ENCODE measurements at regions not wholly inside any gene's neighbourhood (a gene's known extent, or its start where the extent isn't known, plus 50 kb on each side); places are given as distances from the start of the nearest gene placed in this dataset.

DNA sequence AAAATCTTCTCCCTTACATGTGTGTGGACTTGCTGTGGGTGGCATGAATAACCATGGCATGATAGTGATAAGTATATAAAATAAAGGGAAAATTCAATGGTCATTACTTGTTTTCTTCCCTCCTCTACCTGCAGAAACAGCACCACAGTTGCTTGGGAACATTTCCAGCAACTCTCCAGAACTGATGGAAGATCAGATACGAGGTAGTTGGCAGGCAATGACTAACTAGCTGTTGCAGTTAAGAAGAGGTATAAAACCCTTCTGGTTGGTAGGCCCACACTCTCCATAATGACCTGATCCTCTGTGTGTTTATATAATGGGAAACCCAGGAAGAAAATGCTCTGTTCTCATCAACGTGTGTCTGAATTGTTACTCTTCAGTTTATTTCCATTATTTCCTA lies 185.9 kb downstream of the SYK start:
- no peaks in the 10 kb centered on the region for H3K27me3 Mint-ChIP-seq (ENCODE audit: low read depth)
- no peak overlapping the region for H3K4me3 Mint-ChIP-seq (ENCODE audit: low read depth)
- H3K27ac Mint-ChIP-seq: no peak overlapping the region
- no peak for DNase-seq (ENCODE audit: low spot score)
- peaks cover 10% of the 10 kb centered on the region for H3K36me3 Mint-ChIP-seq (ENCODE audit: low read depth)
- H3K9me3 Mint-ChIP-seq: no peaks in the 10 kb centered on the region
- peaks cover 19% of the 10 kb centered on the region for H3K4me1 Mint-ChIP-seq (ENCODE audit: low read depth)
- intact Hi-C loops (cut with micrococcal nuclease): loop anchor here (10.0 kb wide), 1 partner anchor 267 kb away; no protein-coding TSS in a partner anchor

GRCh38 chr9:90988318-90988717 lies 186.7 kb downstream of the SYK start:
- no peaks in the 10 kb centered on the region for H3K27me3 Mint-ChIP-seq (ENCODE audit: low read depth)
- intact Hi-C loops (cut with micrococcal nuclease): loop anchor here (10.0 kb wide), 1 partner anchor 266 kb away; no protein-coding TSS in a partner anchor
- H3K36me3 Mint-ChIP-seq (ENCODE audit: low read depth): peaks cover 10% of the 10 kb centered on the region
- H3K9me3 Mint-ChIP-seq: no peaks in the 10 kb centered on the region
- H3K4me1 Mint-ChIP-seq (ENCODE audit: low read depth): peaks cover 17% of the 10 kb centered on the region
- no peak overlapping the region for H3K4me3 Mint-ChIP-seq (ENCODE audit: low read depth)
- DNase-seq (ENCODE audit: low spot score): no peak
- H3K27ac Mint-ChIP-seq: no peak overlapping the region

GRCh38 chr9:90991953-90992352 lies 190.3 kb downstream of the SYK start:
- no peak overlapping the region for H3K27ac Mint-ChIP-seq
- peaks cover 37% of the 10 kb centered on the region for H3K36me3 Mint-ChIP-seq (ENCODE audit: low read depth)
- H3K4me3 Mint-ChIP-seq (ENCODE audit: low read depth): no peak overlapping the region
- no peak for DNase-seq (ENCODE audit: low spot score)
- intact Hi-C loops (cut with micrococcal nuclease): no loop called here
- H3K4me1 Mint-ChIP-seq (ENCODE audit: low read depth): no peaks in the 10 kb centered on the region
- peaks cover 14% of the 10 kb centered on the region for H3K9me3 Mint-ChIP-seq
- H3K27me3 Mint-ChIP-seq (ENCODE audit: low read depth): no peaks in the 10 kb centered on the region

GRCh38 chr9:90995516-90995915 lies 193.9 kb downstream of the SYK start:
- Mint-ChIP-seq H3K4me3 (ENCODE audit: low read depth) (no peak overlapping the region), H3K9me3 (peaks cover 14% of the 10 kb centered on the region), H3K36me3 (ENCODE audit: low read depth) (peaks cover 41% of the 10 kb centered on the region), H3K4me1 (ENCODE audit: low read depth) (peaks cover 2% of the 10 kb centered on the region), H3K27ac (no peak overlapping the region), H3K27me3 (ENCODE audit: low read depth) (no peaks in the 10 kb centered on the region)
- intact Hi-C loops (cut with micrococcal nuclease): no loop called here
- DNase-seq (ENCODE audit: low spot score): no peak

- peaks cover 14% of the 10 kb centered on the region for H3K9me3 Mint-ChIP-seq
- no peak overlapping the region for H3K27ac Mint-ChIP-seq
Measured at GRCh38 chr9:90996154-90997065, 194.8 kb downstream of the SYK start.

DNA sequence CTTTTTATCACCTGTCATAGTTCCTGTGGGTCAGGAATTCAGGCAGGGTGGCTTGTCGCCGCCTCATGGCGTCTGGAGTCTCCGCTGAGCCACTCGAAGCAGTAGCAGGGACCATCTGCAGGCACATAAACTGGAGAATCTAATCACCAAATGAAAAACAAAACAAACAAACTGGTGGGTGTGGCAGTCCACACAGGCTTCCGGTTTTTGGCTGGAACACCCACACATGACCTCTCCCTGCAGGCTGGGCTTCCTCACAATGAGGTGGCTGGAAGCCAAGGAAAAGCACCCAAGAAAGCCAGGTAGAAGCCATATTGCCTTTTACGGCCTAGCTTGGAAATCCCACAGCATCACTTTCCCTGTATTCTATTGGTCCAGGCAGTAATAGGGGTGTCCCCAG lies 197.0 kb downstream of the SYK start:
- Mint-ChIP-seq H3K4me1 (ENCODE audit: low read depth) (peaks cover 11% of the 10 kb centered on the region), H3K27me3 (ENCODE audit: low read depth) (no peaks in the 10 kb centered on the region), H3K36me3 (ENCODE audit: low read depth) (peaks cover 44% of the 10 kb centered on the region), H3K9me3 (peaks cover 14% of the 10 kb centered on the region), H3K27ac (no peak overlapping the region), H3K4me3 (ENCODE audit: low read depth) (no peak overlapping the region)
- DNase-seq (ENCODE audit: low spot score): no peak
- intact Hi-C loops (cut with micrococcal nuclease): no loop called here

More at GRCh38 chr9:90996154-90997065, 194.8 kb downstream of the SYK start:
- H3K4me3 Mint-ChIP-seq (ENCODE audit: low read depth): no peak overlapping the region
- H3K36me3 Mint-ChIP-seq (ENCODE audit: low read depth): peaks cover 44% of the 10 kb centered on the region
- H3K27me3 Mint-ChIP-seq (ENCODE audit: low read depth): no peaks in the 10 kb centered on the region
- no peak for DNase-seq (ENCODE audit: low spot score)
- intact Hi-C loops (cut with micrococcal nuclease): no loop called here
- peaks cover 7% of the 10 kb centered on the region for H3K4me1 Mint-ChIP-seq (ENCODE audit: low read depth)

- no peak overlapping the region for H3K27ac Mint-ChIP-seq
- no peak for DNase-seq (ENCODE audit: low spot score)
- no peaks in the 10 kb centered on the region for H3K27me3 Mint-ChIP-seq (ENCODE audit: low read depth)
- intact Hi-C loops (cut with micrococcal nuclease): loop anchor here (10.0 kb wide), 1 partner anchor 405 kb away; no protein-coding TSS in a partner anchor
- H3K9me3 Mint-ChIP-seq: peaks cover 8% of the 10 kb centered on the region
- H3K36me3 Mint-ChIP-seq (ENCODE audit: low read depth): peaks cover 35% of the 10 kb centered on the region
- peaks cover 11% of the 10 kb centered on the region for H3K4me1 Mint-ChIP-seq (ENCODE audit: low read depth)
- no peak overlapping the region for H3K4me3 Mint-ChIP-seq (ENCODE audit: low read depth)
Measured at GRCh38 chr9:90999425-91000397, 198.1 kb downstream of the SYK start.

DNA sequence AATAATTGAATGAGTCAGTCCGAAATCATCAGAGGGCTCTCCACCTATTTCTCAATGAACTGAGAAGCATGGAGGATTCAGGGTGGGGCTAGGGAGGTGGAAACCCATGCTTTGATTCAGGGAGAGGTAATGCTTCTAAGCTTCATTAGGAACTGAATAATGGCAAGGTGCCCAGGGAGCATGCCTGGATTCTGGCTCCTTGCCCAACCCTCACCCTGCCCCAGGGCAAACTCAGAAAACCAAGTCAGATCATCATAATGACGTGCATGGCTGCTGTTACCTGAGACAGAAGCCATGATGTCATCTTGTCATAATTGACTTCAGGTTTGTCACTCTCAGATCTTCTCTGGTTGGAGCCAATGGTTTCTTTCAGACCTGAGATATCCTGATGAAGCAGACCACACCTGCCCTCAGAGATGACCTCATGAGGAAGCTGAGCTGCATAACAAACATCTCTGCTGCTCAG lies 199.6 kb downstream of the SYK start:
- intact Hi-C loops (cut with micrococcal nuclease): loop anchor here (10.0 kb wide), 1 partner anchor 406 kb away; no protein-coding TSS in a partner anchor
- Mint-ChIP-seq H3K4me1 (ENCODE audit: low read depth) (peaks cover 11% of the 10 kb centered on the region), H3K27me3 (ENCODE audit: low read depth) (no peaks in the 10 kb centered on the region)

DNA sequence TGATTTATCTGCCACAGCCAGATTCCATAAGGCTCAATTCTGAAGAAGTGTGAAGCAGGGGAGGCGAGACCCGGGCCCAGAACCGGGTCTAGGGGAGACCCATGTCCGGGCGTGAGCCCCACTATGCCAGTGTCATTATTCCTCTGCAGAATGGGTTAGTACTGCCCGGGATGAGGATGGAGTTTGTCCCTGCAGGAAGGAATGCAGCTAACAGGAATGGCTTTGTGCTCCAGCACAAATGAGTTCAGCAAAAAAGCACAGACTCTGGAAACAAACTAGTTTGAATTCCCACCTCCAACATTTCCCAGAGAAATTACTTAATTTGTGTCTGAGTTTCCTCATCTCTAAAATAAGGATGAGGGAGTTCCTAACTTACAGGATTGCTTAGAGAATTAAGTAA lies 202.9 kb downstream of the SYK start:
- DNase-seq (ENCODE audit: low spot score): no peak
- Mint-ChIP-seq H3K4me3 (ENCODE audit: low read depth) (no peak overlapping the region), H3K27me3 (ENCODE audit: low read depth) (no peaks in the 10 kb centered on the region), H3K27ac (no peak overlapping the region), H3K4me1 (ENCODE audit: low read depth) (peaks cover 10% of the 10 kb centered on the region), H3K9me3 (no peaks in the 10 kb centered on the region), H3K36me3 (ENCODE audit: low read depth) (peaks cover 26% of the 10 kb centered on the region)
- intact Hi-C loops (cut with micrococcal nuclease): loop anchor here (10.0 kb wide), 1 partner anchor 410 kb away; no protein-coding TSS in a partner anchor

More for the DNA sequence above, 199.6 kb downstream of the SYK start:
- H3K36me3 Mint-ChIP-seq (ENCODE audit: low read depth): peaks cover 35% of the 10 kb centered on the region
- no peak overlapping the region for H3K27ac Mint-ChIP-seq
- H3K9me3 Mint-ChIP-seq: peaks cover 4% of the 10 kb centered on the region
- no peak overlapping the region for H3K4me3 Mint-ChIP-seq (ENCODE audit: low read depth)
- DNase-seq (ENCODE audit: low spot score): no peak

DNA sequence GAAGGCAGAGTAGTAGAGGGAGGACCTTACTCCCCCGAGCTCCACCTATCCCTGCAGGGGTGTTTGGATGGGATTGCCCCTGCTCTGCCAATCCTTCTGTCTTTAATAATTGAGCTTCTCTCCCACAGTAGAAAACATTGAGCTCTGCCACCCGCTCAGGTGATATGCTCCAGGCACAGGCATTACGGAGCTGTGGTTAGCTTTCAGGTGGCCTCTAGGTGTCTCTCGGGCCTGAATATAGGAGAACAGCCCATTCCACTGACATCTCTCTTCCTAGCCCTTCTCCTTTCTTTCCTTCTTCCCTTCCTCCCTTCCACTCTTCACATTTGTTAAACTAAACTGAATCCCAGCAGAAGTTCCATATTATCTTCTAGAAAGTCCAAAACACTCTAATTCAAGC lies 203.4 kb downstream of the SYK start:
- Mint-ChIP-seq H3K9me3 (no peaks in the 10 kb centered on the region), H3K36me3 (ENCODE audit: low read depth) (peaks cover 28% of the 10 kb centered on the region), H3K4me3 (ENCODE audit: low read depth) (no peak overlapping the region), H3K27me3 (ENCODE audit: low read depth) (no peaks in the 10 kb centered on the region), H3K4me1 (ENCODE audit: low read depth) (peaks cover 10% of the 10 kb centered on the region), H3K27ac (no peak overlapping the region)
- intact Hi-C loops (cut with micrococcal nuclease): loop anchor here (10.0 kb wide), 1 partner anchor 410 kb away; no protein-coding TSS in a partner anchor
- DNase-seq (ENCODE audit: low spot score): no peak

DNA sequence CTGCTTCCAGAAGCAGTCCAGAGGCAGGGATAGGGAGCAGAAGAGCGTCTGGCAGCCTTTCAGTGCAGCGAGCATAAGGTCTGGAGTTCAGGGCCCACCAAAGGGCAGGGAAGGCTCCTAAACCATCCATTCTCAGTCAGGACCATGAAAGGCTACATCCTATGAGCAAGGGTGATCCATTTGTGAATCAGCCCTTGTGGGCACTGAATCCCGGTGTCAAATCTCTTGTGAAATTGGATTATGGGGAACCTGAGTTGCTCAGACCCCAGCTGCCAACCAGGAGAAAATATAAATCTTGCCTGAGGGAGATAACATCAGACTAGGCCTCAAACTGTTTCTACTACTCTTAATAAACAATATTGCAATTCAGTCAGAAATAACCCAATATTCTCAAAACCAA lies 204.4 kb downstream of the SYK start:
- peaks cover 26% of the 10 kb centered on the region for H3K36me3 Mint-ChIP-seq (ENCODE audit: low read depth)
- no peak overlapping the region for H3K27ac Mint-ChIP-seq
- H3K9me3 Mint-ChIP-seq: no peaks in the 10 kb centered on the region
- H3K4me3 Mint-ChIP-seq (ENCODE audit: low read depth): no peak overlapping the region
- intact Hi-C loops (cut with micrococcal nuclease): loop anchor here (10.0 kb wide), 1 partner anchor 411 kb away; no protein-coding TSS in a partner anchor
- H3K4me1 Mint-ChIP-seq (ENCODE audit: low read depth): peaks cover 7% of the 10 kb centered on the region
- no peak for DNase-seq (ENCODE audit: low spot score)
- H3K27me3 Mint-ChIP-seq (ENCODE audit: low read depth): no peaks in the 10 kb centered on the region

DNA sequence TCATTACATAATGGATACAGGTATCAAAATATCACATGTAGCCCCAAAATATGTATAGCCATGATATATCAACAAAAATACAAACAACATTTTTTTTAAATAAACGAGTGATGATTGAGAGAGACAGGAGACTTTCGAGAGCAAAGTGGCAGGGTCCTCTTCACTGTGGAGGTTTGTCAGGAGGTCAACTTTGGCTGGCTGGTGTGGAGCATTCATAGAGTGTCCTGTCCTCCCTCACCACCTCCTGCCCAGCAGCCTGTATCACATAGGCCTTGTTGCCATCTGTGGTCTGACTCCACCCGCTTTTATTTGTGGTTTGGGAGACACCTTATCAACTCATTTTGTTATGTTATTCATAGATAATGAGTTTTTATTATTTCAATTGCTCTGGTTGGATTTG lies 206.9 kb downstream of the SYK start:
- H3K9me3 Mint-ChIP-seq: peaks cover 12% of the 10 kb centered on the region
- no peak overlapping the region for H3K27ac Mint-ChIP-seq
- DNase-seq (ENCODE audit: low spot score): no peak
- intact Hi-C loops (cut with micrococcal nuclease): loop anchor here (10.0 kb wide), 1 partner anchor 414 kb away; no protein-coding TSS in a partner anchor
- no peak overlapping the region for H3K4me3 Mint-ChIP-seq (ENCODE audit: low read depth)
- peaks cover 9% of the 10 kb centered on the region for H3K4me1 Mint-ChIP-seq (ENCODE audit: low read depth)
- peaks cover 27% of the 10 kb centered on the region for H3K36me3 Mint-ChIP-seq (ENCODE audit: low read depth)
- H3K27me3 Mint-ChIP-seq (ENCODE audit: low read depth): no peaks in the 10 kb centered on the region

Data from activated T-helper 2 cell treated with anti-CD3 and anti-CD28 coated beads, Interferon-gamma antibody, Interleukin-2, Interleukin-4, amounts not matched to agents 10 μg/mL and 5 μg/mL and 100 μg/mL, durations not matched to agents 14 hours and 24 hours and 36 hours (primary cell).